AG09319 (cell line): ENCODE measurements at regions not wholly inside any gene's neighbourhood (a gene's known extent, or its start where the extent isn't known, plus 50 kb on each side); places are given as distances from the start of the nearest gene placed in this dataset.

ENCODE experiments used
- DNase-seq: peaks from one replicate; pipeline ENCODE4 v3.0.0-alpha.2; 2010; ENCODE audit warnings: low read depth; ENCODE audit errors: extremely low read depth
- TF ChIP-seq, protein P1 (sequence below): IDR thresholded peaks from 2 replicates; pipeline ENCODE4 v1.5.1; 2011; ENCODE audit warnings: low read depth, mild to moderate bottlenecking, inconsistent platforms, low read length, moderate library complexity

DNA sequence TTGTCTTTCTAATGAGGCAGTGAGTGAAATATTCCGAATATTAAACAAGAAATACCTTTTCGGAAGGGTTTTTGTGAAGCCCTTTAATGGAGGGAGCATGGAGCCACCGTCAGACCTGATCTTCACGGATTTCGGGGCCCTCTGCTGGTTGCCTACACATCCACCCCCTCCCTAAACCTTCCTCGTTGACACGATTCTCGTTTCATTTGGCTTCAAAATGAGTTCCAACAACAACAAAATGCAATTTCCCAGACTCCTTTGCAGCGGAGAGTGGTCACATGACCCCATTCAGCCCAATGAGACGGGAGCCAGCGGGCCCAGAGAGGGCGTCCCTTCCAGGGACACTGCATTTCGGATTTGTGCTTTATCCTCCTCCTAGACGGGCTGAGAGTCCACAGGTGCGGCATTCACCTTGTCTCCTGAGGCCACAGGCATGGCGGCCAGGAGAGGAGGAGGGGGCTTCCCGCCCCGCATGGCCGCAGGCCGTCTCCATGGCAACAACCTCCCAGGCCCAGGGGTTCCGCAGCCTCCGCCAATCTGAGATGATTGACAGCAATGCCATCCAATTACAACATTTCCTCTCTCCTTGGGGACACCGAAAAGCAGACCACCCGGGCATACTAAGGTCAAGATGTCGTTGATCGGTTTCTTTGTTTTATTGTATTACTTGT lies 259.8 kb downstream of the C16orf95 start:
- TF ChIP-seq, protein P1, sequence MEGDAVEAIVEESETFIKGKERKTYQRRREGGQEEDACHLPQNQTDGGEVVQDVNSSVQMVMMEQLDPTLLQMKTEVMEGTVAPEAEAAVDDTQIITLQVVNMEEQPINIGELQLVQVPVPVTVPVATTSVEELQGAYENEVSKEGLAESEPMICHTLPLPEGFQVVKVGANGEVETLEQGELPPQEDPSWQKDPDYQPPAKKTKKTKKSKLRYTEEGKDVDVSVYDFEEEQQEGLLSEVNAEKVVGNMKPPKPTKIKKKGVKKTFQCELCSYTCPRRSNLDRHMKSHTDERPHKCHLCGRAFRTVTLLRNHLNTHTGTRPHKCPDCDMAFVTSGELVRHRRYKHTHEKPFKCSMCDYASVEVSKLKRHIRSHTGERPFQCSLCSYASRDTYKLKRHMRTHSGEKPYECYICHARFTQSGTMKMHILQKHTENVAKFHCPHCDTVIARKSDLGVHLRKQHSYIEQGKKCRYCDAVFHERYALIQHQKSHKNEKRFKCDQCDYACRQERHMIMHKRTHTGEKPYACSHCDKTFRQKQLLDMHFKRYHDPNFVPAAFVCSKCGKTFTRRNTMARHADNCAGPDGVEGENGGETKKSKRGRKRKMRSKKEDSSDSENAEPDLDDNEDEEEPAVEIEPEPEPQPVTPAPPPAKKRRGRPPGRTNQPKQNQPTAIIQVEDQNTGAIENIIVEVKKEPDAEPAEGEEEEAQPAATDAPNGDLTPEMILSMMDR = no peak
- DNase-seq = no peak

- no peak for DNase-seq
- TF ChIP-seq, protein P1 = no peak
These were observed 259.1 kb downstream of the C16orf95 start for GRCh38 chr16:87057951-87058560.

DNA sequence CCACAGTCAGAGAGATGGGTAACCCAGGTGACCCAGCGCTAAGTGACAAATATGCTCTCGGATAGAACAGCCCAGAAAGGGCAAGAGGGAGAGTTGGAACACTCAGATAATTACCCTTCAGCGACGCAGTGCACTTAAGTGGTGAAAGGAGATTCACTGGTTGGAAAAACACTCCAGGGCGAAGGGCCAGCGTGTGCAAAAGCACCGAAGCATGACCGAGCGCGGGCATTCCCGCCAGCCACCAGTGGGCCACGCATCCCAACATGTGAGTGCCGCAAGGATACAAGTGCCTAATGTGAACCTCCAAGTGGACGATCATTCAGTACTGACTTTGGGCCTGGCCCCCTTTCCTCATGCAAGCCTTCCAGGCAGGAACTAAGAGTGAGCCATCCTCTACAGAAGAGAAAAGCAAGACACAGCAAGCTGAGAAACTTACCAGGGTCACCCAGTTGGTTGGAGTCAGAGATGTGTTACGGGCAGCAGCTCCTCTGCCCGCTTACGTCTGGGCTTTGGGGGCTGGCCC lies 258.4 kb downstream of the C16orf95 start:
- no peak for DNase-seq

GRCh38 chr16:87060034-87060986 lies 256.9 kb downstream of the C16orf95 start:
- TF ChIP-seq, protein P1 = peak; percentile 9; the same call in 1 of the 2 replicates
- no peak for DNase-seq

More for the DNA sequence above, 258.4 kb downstream of the C16orf95 start:
- TF ChIP-seq, protein P1 = no peak

DNA sequence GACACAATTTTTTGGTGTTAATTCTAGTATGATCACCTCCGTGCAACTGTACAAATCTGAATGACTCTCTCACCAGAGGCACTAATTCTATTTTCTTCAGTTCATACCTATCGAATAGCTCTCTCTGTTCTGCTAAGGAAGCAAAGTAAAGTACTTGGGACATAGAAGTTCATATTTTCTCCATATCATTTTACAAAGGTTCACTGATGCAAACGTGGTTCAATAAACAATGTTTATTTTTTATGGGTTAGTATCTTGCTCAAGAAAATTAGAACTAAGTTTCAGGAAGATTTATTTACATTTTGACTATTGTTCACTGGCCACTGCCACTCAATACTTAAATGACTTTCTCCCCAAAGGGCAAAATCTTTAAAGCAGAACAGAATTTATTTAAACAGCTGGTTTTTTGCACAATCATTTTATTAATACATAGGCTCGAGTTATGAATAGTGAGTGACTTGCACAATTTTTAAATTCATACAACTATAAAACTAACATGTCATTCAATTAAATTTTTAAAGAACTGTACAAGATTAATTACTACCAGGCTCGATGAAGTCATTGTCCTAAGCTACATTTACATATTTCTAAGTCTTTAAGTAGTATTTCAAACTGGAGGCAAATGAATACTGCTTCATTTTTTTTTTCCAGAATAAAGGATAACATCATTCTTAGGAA lies 255.8 kb downstream of the C16orf95 start:
- DNase-seq = no peak
- TF ChIP-seq, protein P1 = no peak

DNA sequence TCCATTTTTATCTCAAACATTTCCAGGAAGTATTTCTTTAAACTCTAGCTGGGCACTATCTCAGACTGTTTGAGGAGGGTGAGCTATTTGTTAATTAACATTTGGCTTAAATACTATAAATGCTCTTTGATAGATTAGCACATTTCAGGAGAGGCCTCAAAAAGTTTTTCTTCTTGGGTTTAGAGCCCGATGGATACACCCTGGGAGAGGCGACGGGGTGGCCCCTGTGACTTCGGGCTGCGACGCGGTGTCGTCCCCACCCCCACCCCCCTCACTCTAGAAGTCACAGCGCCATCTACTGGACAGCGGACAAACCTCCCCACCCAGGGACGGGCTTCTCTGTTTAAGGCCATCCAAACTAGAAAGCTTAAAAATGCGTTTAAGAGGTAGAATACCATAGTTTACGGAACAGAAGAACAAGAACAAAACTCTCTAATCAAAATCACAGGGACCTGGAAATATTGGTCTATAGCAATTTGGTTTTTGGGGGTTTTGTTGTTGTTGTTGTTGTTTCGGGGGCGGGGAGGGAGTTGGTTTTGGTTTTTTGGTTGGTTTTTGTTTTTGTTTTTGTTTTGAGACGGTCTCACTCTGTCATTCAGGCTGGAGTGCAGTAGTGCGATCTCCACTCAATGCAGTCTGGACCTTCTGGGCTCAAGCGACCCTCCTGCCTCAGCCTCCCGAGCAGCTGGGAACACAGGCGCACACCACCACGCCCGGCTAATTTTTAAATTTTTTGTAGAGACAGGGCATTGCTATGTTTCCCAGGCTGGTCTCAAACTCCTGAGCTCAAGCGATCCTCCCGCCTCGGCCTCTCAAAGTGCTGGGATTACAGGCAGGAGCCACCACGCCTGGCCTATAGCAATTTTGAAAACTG lies 254.4 kb downstream of the C16orf95 start:
- DNase-seq = no peak

More for the DNA sequence above, 254.4 kb downstream of the C16orf95 start:
- TF ChIP-seq, protein P1 = peak; percentile 84
